ENCODE measurements at regions not wholly inside any gene's neighbourhood (a gene's known extent, or its start where the extent isn't known, plus 50 kb on each side); places are given as distances from the start of the nearest gene placed in this dataset.

DNA sequence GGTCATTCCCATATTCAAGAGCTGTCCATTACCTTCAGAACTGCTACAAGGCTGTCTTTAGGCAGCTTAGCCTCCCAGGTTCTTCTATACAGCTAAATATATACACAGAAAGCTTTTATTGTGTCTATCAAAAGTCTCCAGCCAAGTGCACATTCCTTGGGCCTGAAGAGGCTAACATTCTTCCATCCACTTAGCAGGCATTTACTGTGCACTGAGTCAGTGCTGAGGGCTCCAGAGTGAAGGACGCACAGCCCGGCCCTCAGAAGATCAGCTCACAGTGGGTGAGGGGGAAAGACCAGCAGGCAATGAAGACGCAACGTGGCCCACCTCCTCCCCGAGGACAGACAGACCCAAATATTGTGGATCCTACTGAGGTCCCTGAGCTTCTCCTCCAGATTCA, 569.9 kb downstream of the CDH26 start:
- no peak overlapping the region for H3K56ac ChIP-seq (replicated peaks; ENCODE audit: insufficient read length, low read depth, low read length)
- FAIRE-seq (no peak), DNase-seq (ENCODE audit: low read depth in 1 of 2, low spot score in 2 of 2) (no peak)
- no peak overlapping the region for H2BK120ac ChIP-seq (replicated peaks; ENCODE audit: low read depth, low read length)
- H3K4me2 ChIP-seq (ENCODE audit: insufficient read depth in 1 of 2, low read depth in 2 of 2, low read length in 2 of 2), result no peak overlapping the region
- no peaks in the 10 kb centered on the region for H3K79me1 ChIP-seq (ENCODE audit: low read depth, low read length)
- no peak overlapping the region for H2BK12ac ChIP-seq (ENCODE audit: low read depth, low read length)
- no peak overlapping the region for H2BK15ac ChIP-seq (ENCODE audit: low read length)
- no peak overlapping the region for H3K4ac ChIP-seq (replicated peaks; ENCODE audit: insufficient read length, low read depth, low read length)
- H3K27me3 ChIP-seq (replicated peaks in 1 of 4; ENCODE audit: control insufficient read depth in 3 of 4, extremely low read depth in 1 of 4, insufficient read depth in 3 of 4, low read length in 3 of 4), result no peaks in the 10 kb centered on the region
- H4K5ac ChIP-seq (ENCODE audit: insufficient read length, low read depth, low read length), result no peak overlapping the region
- no peak overlapping the region for H3K4me3 ChIP-seq (ENCODE audit: extremely low read depth in 1 of 4, insufficient read depth in 2 of 4, low read depth in 3 of 4, low read length in 4 of 4)
- no peak overlapping the region for H3K23ac ChIP-seq (ENCODE audit: insufficient read length)
- H4K20me1 ChIP-seq (replicated peaks in 1 of 2; ENCODE audit: control insufficient read depth in 1 of 2, insufficient read depth in 2 of 2, low read length in 2 of 2), result no peaks in the 10 kb centered on the region
- no peaks in the 10 kb centered on the region for H3K79me2 ChIP-seq (ENCODE audit: control insufficient read depth in 1 of 2, insufficient read depth in 2 of 2, low read length in 2 of 2)
- 0 out of 2 replicates have a peak overlapping the region, but pooled peaks have one; percentile 29 for H4K8ac ChIP-seq (ENCODE audit: extremely low read depth, insufficient read depth, low read length)
- H3K9me3 ChIP-seq (ENCODE audit: insufficient read depth in 2 of 2, low read depth in 1 of 2, low read length in 1 of 2), result no peaks in the 10 kb centered on the region
- H3K18ac ChIP-seq (ENCODE audit: extremely low read depth, low read length), result no peak overlapping the region
- no peak overlapping the region for H2BK20ac ChIP-seq (ENCODE audit: low read length)
- no peak overlapping the region for H3K9ac ChIP-seq (replicated peaks in 1 of 4; ENCODE audit: extremely low read depth in 1 of 4, low read depth in 3 of 4, low read length in 3 of 4)
- ChIA-PET CTCF (ENCODE audit: partially characterized antibody) (interaction anchor here (0.6 kb wide), 1 partner anchor 505 kb away, joined by 3 read pairs; no protein-coding TSS in a partner anchor), POLR2A (ENCODE audit: partially characterized antibody) (no interaction called here)
- no peaks in the 10 kb centered on the region for H3K23me2 ChIP-seq (ENCODE audit: low read depth, low read length)
- no peak overlapping the region for H2BK5ac ChIP-seq (ENCODE audit: low read depth, low read length)
- no peak overlapping the region for H4K91ac ChIP-seq (replicated peaks; ENCODE audit: insufficient read length, low read length)
- H3K36me3 ChIP-seq (ENCODE audit: control insufficient read depth in 2 of 4, insufficient read depth in 4 of 4, low read length in 3 of 4), result no peaks in the 10 kb centered on the region
- no peak overlapping the region for H2AK5ac ChIP-seq (ENCODE audit: low read depth, low read length)
- H3K27ac ChIP-seq (ENCODE audit: low read depth, low read length), result no peak overlapping the region
- WGBS, 2 experiments (ENCODE audit: extremely low coverage in 1 of 2, insufficient coverage in 1 of 2, insufficient read length in 1 of 2, insufficient replicate concordance in 2 of 2, low coverage in 1 of 2, low lambda C conversion rate in 2 of 2, missing lambda C conversion rate in 1 of 2), result 95% methylated on average over 5 of the region's 5 CpGs; no CpG with 5 or more reads in 1 of the 2 experiments
- H2AFZ ChIP-seq (ENCODE audit: low read length), result no peak overlapping the region
- H3K14ac ChIP-seq (ENCODE audit: insufficient read length), result no peak overlapping the region
- H3K4me1 ChIP-seq (replicated peaks in 1 of 4; ENCODE audit: control insufficient read depth in 3 of 4, insufficient read depth in 4 of 4, low read length in 3 of 4), result no peaks in the 10 kb centered on the region
- TF ChIP-seq SIN3A (conservative IDR thresholded peaks at IDR 0.05 in 1 of 2, IDR thresholded peaks at IDR 0.05 in 1 of 2; ENCODE audit: low read depth in 1 of 2, low read length in 2 of 2), result no peak
- TF ChIP-seq PHF8 (conservative IDR thresholded peaks at IDR 0.05; ENCODE audit: low read depth, low read length), result no peak
- no peak for TF ChIP-seq RFX5 (IDR thresholded peaks at IDR 0.05; ENCODE audit: borderline replicate concordance, low read depth, low read length)
- no peak for TF ChIP-seq MAFK (IDR thresholded peaks at IDR 0.05; ENCODE audit: low read depth, low read length)
- TF ChIP-seq TBP (IDR thresholded peaks at IDR 0.05; ENCODE audit: low read depth, low read length), result no peak
- TF ChIP-seq, protein P1, sequence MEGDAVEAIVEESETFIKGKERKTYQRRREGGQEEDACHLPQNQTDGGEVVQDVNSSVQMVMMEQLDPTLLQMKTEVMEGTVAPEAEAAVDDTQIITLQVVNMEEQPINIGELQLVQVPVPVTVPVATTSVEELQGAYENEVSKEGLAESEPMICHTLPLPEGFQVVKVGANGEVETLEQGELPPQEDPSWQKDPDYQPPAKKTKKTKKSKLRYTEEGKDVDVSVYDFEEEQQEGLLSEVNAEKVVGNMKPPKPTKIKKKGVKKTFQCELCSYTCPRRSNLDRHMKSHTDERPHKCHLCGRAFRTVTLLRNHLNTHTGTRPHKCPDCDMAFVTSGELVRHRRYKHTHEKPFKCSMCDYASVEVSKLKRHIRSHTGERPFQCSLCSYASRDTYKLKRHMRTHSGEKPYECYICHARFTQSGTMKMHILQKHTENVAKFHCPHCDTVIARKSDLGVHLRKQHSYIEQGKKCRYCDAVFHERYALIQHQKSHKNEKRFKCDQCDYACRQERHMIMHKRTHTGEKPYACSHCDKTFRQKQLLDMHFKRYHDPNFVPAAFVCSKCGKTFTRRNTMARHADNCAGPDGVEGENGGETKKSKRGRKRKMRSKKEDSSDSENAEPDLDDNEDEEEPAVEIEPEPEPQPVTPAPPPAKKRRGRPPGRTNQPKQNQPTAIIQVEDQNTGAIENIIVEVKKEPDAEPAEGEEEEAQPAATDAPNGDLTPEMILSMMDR (IDR thresholded peaks at IDR 0.05; ENCODE audit: control extremely low read depth in 1 of 3, insufficient read depth in 1 of 3, low read depth in 1 of 3, low read length in 3 of 3), result no peak
- TF ChIP-seq, protein P2, sequence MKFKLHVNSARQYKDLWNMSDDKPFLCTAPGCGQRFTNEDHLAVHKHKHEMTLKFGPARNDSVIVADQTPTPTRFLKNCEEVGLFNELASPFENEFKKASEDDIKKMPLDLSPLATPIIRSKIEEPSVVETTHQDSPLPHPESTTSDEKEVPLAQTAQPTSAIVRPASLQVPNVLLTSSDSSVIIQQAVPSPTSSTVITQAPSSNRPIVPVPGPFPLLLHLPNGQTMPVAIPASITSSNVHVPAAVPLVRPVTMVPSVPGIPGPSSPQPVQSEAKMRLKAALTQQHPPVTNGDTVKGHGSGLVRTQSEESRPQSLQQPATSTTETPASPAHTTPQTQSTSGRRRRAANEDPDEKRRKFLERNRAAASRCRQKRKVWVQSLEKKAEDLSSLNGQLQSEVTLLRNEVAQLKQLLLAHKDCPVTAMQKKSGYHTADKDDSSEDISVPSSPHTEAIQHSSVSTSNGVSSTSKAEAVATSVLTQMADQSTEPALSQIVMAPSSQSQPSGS (IDR thresholded peaks at IDR 0.05; ENCODE audit: low read length), result no peak
- TF ChIP-seq KDM4A (IDR thresholded peaks at IDR 0.05; ENCODE audit: low read depth, low read length, severe bottlenecking), result no peak
- no peak for TF ChIP-seq SP2 (IDR thresholded peaks at IDR 0.05; ENCODE audit: low read length)
- no peak for TF ChIP-seq TAF1 (IDR thresholded peaks at IDR 0.05; ENCODE audit: low read depth, low read length)

Data from H1 (cell line).